ENCODE measurements at regions not wholly inside any gene's neighbourhood (a gene's known extent, or its start where the extent isn't known, plus 50 kb on each side); places are given as distances from the start of the nearest gene placed in this dataset.

GRCh38 chr17:73819440-73820395 lies 175.5 kb upstream of the SDK2 start:
- no peak for TF ChIP-seq CTCF (IDR thresholded peaks at IDR 0.05)
- H3K27ac ChIP-seq = no peak overlapping the region
- no peak overlapping the region for H3K4me3 ChIP-seq
- ATAC-seq = peak in 1 of 2 donors; percentile 8
- intact Hi-C loops (cut with DNase I) = no loop called here
- no peaks in the 10 kb centered on the region for H3K36me3 ChIP-seq
- no peaks in the 10 kb centered on the region for H3K4me1 ChIP-seq
- DNase-seq = no peak
- H3K9me3 ChIP-seq = no peaks in the 10 kb centered on the region
- no peaks in the 10 kb centered on the region for H3K27me3 ChIP-seq (ENCODE audit: low read depth)

- Histone ChIP-seq H3K9me3 (no peaks in the 10 kb centered on the region), H3K36me3 (no peaks in the 10 kb centered on the region), H3K4me3 (no peak overlapping the region), H3K4me1 (no peaks in the 10 kb centered on the region), H3K27ac (no peak overlapping the region), H3K27me3 (ENCODE audit: low read depth) (no peaks in the 10 kb centered on the region)
- no peak for ATAC-seq
- DNase-seq = no peak
- intact Hi-C loops (cut with DNase I) = no loop called here
- peak; percentile 41 for TF ChIP-seq CTCF (IDR thresholded peaks at IDR 0.05)
These were observed 176.6 kb upstream of the SDK2 start for GRCh38 chr17:73820686-73821448.

GRCh38 chr17:73821665-73822064 lies 177.4 kb upstream of the SDK2 start:
- no peaks in the 10 kb centered on the region for H3K9me3 ChIP-seq
- DNase-seq (no peak), ATAC-seq (no peak)
- H3K27me3 ChIP-seq (ENCODE audit: low read depth) = no peaks in the 10 kb centered on the region
- TF ChIP-seq CTCF (IDR thresholded peaks at IDR 0.05) = no peak
- no peaks in the 10 kb centered on the region for H3K36me3 ChIP-seq
- no peak overlapping the region for H3K27ac ChIP-seq
- H3K4me1 ChIP-seq = peaks cover 2% of the 10 kb centered on the region
- H3K4me3 ChIP-seq = no peak overlapping the region
- intact Hi-C loops (cut with DNase I) = no loop called here

- Histone ChIP-seq H3K27ac (no peak overlapping the region), H3K27me3 (ENCODE audit: low read depth) (no peaks in the 10 kb centered on the region), H3K4me1 (peaks cover 9% of the 10 kb centered on the region), H3K9me3 (no peaks in the 10 kb centered on the region), H3K36me3 (no peaks in the 10 kb centered on the region), H3K4me3 (no peak overlapping the region)
- no peak for ATAC-seq
- DNase-seq = no peak
- no peak for TF ChIP-seq CTCF (IDR thresholded peaks at IDR 0.05)
- intact Hi-C loops (cut with DNase I) = no loop called here
These were observed 178.1 kb upstream of the SDK2 start for GRCh38 chr17:73822371-73822770.

- no peaks in the 10 kb centered on the region for H3K27me3 ChIP-seq (ENCODE audit: low read depth)
- no peak for TF ChIP-seq CTCF (IDR thresholded peaks at IDR 0.05)
- peaks cover 23% of the 10 kb centered on the region for H3K4me1 ChIP-seq
- no peak overlapping the region for H3K4me3 ChIP-seq
- ATAC-seq (no peak), DNase-seq (no peak)
- intact Hi-C loops (cut with DNase I) = no loop called here
- no peak overlapping the region for H3K27ac ChIP-seq
- no peaks in the 10 kb centered on the region for H3K9me3 ChIP-seq
- no peaks in the 10 kb centered on the region for H3K36me3 ChIP-seq
These were observed 179.4 kb upstream of the SDK2 start for GRCh38 chr17:73823684-73824083.
